HCEC 1CT (cell line): ENCODE measurements at regions not wholly inside any gene's neighbourhood (a gene's known extent, or its start where the extent isn't known, plus 50 kb on each side); places are given as distances from the start of the nearest gene placed in this dataset.

Source experiments
- DNase-seq: peaks from one replicate; pipeline ENCODE4 v3.0.0-alpha.2; 2017

DNA sequence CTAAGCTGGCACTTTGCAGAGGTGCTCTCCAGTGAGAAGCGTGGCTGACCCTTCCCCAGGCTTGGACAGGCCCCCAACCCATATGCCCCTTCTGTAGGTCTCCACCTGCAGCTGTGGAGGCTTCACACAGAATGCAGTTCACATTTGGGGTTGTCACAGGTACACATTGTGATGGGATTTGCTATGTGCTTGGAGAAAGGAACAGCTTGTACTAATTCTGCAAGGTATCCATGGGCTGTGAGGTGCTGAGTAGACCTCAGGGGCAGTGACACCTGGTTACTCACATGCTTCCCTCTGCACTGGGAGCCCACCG lies 188.9 kb downstream of the CXCL12 start:
- DNase-seq: no peak

DNA sequence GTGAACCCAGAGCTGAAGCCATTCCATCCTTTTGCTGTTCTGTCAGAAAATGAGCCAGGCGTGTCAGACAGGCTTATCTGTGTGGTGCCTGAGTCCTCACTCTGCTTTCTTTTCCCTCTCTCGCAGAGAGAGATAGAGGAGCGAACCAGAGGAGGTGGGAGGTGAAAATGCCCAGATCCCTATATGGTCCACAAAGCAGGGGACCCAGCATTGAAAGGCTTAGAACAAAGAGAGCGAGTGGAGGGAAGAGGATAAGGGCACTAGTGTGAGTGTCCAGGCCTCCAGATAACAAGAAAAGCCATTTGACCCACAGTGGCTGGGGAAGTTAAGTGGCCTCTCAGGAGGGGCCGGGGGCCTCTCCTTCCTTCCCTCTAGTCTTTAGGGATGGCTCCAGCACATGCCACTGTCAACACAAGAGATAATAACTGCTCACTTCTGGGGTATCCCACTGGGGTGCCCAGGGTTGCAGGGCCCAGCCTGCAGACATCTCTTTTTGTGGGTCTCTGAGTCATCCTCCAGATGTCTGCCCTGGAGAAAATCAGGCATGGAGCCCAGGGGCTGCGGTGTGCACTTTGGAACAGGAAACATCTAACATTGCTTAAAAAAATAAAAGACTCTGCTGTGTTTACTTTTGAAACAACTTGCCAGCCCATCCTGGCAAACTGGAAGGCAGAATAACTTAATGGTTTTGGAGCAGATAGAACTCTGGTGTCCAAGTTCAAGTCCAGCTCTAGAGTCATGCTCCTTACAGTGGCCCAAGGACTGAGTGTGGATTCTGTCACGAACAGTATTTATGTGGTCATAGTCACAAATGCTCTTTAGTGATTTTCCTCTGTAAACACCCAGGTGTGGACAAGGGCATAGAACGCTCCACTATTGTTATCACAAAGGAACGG lies 189.5 kb downstream of the CXCL12 start:
- peak; percentile 81 for DNase-seq

DNA sequence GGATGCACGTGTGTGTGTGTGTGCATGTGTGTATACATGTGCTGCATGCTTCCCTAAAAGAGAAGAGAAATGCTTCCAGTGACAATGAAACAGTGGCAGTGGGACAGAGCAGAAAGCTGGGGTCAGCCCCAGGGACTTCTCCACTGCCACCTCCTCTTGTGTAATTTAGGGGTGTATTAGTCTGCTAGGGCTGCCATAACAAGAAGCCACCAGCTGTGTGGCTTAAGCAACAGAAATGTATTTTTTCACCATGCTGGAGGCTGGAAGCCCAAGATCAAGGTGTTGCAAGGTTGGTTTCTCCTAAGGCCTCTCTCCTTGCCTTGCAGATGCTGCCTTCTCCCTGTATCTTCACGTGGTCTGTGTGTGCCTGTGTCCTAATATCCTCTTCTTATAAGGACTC lies 190.5 kb downstream of the CXCL12 start:
- DNase-seq: no peak

DNA sequence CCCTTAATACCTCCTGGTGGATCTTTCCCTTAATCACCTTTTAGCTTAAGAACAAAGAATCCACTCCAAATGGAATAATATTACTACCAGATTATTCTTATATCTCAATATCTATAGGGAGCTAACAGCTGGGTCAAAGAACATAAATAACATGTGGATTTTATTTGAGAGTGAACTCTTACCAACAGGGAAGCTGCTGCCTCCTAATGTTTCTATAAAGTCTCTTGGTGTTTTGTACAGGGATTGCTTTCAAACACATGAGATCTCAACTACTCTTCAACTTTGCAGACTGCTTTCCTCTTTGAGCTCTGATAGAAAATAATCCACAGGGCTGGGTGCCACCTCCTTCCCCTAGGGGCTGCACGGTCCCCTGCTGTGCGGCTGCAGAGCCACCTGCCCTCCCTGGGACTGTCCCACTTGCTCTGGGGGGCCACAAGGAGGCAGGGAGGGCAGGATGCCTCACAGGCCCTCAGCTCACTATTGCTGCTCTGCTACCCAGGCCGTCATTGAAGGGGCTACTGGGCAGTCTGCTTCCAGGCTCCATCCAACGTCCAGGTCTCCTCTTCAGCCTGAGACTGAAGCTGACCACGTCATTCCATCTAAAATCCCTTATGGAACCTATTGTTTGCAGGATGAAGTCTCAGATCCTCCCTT lies 191.2 kb downstream of the CXCL12 start:
- no peak for DNase-seq

DNA sequence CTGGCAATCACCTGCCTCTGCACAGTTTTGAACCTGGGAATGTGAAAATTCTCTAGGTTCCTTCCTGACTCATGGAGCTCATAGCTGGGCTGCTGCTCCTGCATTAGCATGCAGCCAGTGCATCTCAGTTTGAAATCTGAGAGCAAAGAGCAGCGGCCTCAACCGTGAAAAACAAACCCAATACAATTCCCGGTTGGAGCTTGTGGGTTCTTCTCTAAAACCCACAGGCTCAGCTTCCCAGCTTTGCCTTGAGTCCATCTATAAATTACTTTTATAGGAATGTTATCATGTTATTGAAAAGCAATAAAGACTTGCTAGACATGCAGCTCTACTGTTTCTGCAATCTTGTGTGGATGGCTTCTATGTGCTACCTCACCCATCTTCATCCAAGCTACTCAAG lies 191.7 kb downstream of the CXCL12 start:
- no peak for DNase-seq

DNA sequence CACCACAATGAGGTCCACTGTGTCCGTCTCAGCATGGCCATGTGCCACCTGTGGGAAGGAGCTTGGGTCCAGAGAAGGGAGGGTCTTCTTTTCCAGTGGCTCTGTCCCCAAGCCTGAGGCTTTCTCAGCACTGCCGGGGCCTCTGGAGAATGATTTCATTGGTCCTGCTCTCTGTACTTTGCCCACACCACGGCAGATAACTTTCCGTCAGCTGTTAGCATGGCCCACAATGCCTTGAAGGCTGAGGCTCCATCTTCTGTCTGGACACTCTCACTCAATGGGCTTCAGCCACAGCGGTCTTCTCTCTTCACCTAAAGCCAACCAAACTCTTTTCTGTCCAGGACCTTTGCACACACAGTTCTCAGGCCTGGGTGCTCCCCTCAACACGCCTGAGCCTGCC lies 192.5 kb downstream of the CXCL12 start:
- DNase-seq: no peak

DNA sequence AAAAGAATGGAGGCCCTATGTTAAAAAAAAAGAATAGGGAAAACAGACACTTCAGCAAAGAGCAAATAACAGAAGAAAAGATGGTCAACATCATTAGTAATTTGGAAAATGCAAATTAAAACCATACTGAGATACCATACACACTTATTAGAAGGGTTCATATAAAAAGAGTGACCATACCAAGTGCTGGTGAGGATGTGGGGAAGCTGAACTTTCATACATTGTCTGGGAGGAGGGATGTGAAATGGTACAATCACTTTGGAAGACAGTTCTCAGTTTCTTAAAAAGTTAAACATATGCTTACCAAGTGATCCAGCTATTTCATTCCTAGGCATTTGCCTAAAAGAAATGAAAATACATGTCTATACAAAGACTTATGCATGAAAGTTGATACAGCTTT lies 194.4 kb downstream of the CXCL12 start:
- no peak for DNase-seq

DNA sequence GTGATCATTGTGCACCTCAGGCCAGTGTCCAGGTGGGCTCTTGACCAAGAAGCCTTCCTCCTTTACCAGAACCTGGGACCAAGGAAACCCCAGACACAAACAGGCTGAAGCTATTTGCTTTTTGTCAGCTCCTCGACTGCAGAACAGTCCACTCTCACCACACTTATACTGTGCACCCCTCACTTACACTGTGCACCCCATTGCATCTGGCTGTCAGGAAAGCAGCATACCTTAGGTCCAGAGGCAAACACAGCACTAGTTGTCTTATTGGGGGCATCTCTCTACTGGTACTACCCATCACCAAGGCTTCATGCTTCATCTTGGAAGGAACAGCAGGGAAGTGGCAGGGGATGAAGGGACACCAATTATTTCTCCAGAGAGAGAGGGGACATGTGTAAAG lies 198.1 kb downstream of the CXCL12 start:
- no peak for DNase-seq

DNA sequence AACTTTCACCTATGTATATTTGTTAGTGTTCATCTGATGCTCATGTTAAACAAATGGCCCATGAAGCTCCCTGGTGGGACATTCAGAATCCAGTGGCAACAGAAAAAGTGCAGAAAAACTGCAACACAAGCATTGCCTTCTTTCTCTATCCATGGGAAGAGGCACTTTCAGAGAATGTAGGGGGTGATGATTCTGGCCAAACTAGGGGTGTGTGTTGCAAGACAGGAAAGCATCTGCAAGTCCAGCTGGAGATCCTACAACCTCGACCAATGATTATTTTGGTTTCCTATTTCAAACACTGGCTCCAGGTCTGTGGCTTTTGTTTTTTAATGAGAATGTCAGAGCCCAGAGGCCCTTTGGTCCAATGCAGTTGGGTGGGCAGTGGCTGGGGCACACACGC lies 198.7 kb downstream of the CXCL12 start:
- DNase-seq: peak; percentile 42

DNA sequence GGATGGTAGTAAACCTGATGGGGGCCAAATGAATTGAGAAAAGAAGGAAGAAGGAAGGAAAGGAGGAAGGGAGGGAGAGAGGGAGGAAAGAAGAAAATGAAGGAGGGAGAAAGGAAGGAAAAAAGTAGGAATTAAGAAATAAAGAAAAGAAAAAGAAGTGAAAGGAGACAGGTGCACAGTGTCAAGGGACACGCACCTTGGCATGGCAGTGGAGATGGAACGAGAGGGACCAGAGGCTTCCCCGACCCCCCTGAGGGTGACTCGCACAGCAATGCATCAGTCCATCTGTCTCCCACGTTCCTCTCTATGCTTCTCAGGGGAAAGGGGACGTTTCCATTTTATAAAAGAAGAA lies 199.6 kb downstream of the CXCL12 start:
- no peak for DNase-seq

DNA sequence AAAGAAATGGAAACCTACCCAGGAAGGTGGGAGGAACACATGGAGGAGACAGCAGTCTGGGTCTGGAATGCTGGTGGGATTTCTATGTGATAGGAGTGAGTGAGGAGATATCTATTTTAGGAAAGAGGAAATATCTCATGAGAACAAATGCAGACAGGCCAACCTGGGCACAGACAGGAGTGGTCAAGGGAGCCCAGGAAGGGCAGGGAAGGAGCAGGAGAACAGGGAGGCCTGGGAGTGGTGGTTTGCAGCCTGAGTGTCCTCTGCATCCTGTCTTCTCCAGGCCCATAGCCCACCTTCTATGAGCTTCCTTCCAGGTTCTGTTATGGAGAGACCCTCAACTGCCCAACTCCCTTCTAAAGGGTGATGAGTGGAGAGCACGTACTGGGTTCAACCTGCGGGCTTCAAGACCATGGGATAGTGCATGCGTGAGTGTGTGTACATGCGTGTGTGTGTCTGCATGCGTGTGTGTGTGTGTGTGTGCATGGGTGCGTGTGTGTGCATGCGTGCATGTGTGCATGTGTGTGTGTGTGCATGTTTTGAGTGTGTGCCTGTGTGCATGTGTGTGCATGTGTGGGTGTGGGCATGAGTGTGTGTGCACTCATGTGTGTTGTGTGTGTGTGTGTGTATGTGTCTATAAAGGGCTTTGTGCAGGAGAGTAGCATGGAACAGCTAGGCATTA lies 200.1 kb downstream of the CXCL12 start:
- no peak for DNase-seq

DNA sequence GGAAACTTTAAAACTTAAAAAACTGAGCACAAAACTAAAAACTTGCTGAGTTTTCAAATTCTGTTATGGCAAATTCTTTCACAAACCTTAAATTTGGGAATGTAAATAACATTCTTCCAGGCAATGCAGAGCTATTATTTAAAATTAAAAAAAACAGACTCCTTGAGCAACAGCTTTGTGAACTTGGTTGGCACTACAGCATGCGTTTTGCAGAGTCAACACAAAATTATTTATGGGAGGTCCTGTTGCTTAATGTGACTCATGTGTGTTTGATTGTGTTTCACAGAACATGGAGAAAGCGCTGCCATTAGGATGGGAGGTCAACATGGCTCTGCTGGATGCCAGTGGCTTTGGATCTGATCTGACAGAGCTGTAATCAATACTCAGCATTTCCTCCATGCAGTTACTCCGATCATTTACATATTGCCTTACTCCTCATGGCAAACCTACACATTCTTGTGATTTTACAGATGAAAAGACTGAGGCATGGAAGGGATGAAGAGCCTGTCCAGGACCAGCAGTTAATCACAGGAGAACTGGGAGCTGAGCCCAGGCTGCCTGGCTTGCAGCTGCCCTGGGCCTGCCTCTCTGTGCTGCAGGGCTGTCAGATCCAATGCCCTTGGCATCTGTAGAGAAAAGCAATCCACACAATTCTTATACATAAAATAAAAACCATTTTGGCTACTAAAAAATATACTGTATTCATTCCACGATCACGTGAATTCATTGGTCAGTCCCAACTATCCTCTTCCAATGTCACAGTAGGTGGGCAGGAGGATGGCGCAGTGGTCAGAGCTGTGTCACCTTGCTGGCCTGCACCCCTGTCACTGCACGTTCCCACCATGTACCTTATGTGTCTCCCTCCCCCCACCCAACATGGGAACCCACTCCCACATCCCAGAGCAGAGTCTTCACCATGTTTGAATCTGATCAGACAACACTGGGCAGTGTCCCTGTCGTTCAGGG lies 200.9 kb downstream of the CXCL12 start:
- peak; percentile 43 for DNase-seq

DNA sequence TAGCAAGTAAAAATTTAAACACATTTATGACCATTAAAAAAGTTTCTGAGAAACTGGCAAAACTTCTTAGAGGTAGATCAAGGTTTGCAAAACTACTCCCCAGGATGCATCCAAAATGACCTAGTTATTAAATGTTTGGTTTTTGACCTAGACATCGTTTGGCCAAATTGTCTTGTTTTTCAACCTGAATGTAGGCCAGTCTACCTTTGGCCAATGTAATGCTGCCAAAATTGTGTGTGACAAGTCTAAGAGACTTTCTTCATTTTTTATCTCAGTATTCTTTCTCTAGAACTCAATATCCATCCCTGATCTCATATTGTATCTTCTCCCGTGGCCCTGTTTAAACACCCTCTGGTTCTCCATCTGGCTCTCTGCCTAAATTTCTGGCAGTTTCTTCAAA lies 202.0 kb downstream of the CXCL12 start:
- DNase-seq: no peak

DNA sequence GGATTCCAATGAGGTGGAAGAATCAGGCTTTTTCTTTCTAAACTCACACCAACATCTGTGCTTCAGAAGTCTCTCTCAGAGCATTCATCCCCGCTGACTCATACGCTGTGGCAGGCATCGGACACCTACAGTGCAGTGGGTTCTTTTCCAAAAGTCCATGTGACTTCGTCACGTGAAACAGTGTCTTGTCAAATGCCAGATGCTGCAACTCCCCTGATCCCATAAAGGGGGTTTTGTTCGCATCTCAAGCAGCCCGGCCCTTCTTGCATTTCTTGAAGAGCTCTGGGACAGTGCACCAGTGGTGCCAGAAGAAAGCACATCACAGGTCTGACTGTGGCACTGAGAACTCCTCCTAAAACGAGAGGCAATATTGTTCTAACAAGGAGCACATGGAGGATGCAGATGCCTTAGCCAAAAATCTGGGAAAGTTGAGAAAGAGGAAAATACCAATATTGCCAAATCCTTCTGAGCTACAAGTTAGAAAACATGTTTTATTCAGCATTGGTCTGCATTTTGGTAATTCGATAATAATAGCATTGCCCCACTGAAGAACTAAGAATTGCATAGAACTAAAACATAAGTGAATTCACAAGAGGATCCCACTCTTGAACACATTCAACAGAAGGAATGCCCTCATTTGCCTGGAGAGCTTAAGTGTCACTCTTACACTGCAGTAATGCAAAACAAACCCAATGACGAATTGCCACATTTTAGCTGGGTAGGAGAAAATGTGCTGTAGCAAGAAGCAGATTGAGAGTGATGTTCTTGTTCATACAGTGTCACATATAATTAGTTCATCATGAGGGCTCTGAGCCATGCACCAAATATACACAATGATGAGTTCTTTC lies 204.4 kb downstream of the CXCL12 start:
- peak; percentile 74 for DNase-seq

DNA sequence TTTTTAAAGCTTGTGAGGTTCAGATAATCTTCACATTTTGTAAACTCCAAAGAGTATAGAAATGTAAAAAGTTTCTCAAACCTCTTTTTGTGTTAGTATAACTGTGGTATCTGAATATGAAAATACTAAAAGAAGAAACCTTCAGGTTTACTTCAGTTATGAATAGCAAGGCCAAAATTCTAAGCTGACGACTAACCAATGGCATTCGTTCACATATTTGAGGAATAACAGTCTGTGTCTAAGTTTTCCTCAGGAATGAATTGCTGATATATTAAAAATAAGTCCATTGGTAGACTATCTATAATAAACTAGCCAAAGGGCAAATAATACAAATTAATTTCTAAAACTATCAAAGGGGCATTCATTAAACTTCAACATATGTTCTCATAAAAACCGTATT lies 206.0 kb downstream of the CXCL12 start:
- no peak for DNase-seq

DNA sequence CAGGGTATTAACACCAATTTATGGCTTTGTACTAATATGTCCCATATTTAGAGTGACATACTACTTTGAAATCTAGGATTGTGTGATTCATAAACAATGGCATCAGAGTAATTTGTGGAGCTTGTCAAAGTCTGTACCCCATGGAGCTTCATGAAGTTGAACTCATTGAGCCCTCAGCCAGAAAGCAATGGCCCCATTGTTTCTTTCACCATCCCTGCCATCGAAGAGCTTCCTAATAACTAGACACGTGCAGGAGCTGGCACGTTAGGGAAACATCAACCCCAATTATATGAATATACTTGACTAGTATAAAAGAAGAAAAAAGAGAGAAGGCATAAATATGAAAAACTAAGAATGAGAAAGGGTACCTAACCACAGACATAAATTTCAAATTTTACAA lies 206.6 kb downstream of the CXCL12 start:
- no peak for DNase-seq

DNA sequence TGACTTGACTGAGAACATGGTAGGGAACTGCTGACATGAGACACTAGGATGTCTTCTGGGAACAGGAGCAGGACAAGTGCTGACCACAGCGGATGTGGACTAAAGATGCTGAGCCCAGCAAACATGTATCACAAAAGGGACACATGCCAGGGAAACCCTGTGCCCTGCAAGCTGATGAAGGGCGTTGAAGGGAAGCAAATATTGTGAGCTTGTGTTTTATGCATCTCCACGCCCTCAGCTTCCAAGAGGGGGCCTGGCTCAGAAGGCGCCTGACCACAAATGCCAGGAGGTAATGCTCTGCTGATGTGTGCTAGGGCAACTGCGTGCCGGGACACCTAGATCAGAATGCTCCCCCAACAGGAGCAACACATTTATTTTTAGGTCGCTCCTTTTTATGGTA lies 207.3 kb downstream of the CXCL12 start:
- DNase-seq: no peak

DNA sequence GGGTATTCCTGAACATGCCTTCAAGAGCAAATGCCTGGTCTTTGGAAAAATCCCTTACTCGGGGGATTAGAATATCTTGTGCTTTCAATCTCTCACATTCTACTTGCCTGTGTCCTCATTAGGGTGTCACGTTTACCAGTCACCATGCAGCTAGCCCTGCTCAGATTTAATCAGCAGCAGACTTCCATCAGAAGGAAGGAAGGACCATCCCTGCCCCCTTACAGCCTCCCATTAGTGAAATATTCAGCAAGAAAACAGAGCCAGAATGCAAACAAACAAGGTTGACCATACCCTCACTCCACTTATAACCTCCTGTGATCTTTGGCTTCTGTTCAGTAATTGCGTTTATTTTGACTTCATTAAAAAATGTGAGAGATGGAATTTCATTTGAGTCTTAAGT lies 208.6 kb downstream of the CXCL12 start:
- no peak for DNase-seq

DNA sequence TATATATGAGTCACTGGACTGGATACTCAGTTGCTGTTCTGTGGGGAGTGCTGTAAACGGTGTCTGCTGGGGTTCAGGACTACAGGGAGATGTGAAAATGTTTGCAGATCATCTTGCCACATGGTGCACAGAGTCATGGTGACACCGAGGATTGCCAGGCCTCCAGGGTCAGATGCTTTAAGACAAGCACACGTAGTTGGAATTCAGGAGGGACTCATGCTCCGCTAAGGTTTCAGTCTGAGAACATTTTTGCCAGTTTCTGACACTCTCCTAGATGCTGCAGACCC lies 211.3 kb downstream of the CXCL12 start:
- DNase-seq: no peak

DNA sequence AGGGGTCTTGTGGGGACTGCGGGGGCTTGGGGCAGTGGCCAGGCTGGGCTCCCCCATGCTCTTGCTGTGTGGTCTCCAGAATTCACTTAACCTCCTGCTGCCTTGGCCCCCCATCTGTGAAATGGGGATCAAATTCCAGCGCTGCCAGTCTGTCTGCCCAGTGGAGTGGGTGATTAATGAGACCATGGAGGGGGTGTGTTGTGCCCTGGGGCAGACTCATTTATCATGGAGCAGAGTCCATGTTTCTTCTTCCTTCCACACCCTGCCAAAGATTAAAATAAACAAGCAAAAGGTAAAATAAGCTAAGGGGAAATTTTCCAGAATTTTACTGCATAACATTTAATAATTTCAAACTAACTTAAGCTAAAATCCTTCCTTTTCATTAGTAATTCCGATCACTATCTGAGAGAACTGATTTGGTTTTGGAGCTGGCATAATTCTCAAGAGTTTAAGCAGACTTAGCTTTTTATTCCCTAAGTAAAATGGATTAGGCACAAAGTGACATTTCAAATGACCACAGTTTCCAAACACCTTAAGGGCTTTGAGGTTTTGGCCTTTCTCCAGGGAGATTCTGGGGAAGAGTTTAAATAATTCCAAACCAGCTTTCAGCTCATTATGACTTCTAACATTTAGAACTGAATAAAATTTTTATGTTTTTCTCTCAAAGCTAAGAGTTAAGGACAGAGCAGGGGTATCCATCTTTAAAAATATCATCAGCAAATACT lies 211.9 kb downstream of the CXCL12 start:
- DNase-seq: no peak

DNA sequence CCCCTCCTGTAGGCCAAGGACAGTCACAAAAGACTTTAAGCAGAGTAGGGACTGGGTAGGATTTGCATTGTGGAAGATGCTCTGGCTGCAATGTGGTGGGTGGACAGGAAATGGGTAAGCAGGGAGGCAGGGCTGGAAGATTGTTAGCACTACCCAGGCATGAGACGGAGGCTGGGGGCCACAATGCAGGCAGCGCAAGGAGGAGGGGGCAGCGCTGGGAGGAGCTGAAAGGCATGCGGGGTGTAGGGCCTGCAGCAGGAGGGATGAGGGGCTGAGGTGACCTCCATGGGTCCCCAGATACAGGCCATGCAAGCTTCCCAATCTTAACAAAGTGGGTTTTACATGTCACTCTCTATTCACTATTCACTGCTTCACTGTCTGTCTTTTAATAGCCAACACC lies 213.1 kb downstream of the CXCL12 start:
- no peak for DNase-seq

DNA sequence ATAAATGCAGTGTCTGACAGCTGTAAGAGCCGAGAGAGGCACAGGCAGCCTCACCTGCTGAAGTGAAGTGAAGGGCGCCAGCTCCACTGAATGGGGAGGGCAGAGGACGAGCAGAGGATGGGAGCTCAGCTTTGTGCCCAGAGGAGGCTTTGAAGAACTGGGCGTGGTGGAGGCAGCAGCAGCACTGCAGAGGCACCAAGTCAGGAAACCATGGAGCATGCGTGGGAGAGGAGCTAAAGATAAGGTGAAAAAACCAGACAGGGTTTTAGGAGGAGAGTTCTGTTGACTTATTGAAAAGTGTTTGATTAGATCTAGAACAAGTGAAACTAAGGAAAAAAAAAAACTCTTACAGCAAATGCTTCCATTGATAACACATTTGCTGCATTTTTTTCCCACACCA lies 216.4 kb downstream of the CXCL12 start:
- no peak for DNase-seq
